ENCODE measurements at regions not wholly inside any gene's neighbourhood (a gene's known extent, or its start where the extent isn't known, plus 50 kb on each side); places are given as distances from the start of the nearest gene placed in this dataset.

- DNase-seq (ENCODE audit: low read depth), result no peak
- no peak overlapping the region for H3K4me3 ChIP-seq (replicated peaks; ENCODE audit: low read depth, low read length)
- no peak for TF ChIP-seq CTCF (IDR thresholded peaks at IDR 0.05; ENCODE audit: low read length, missing control alignments)
These were observed 530.2 kb downstream of the PTPRC start for GRCh38 chr1:199168888-199169585.

GRCh38 chr1:199170711-199171110 lies 531.9 kb downstream of the PTPRC start:
- no peak for TF ChIP-seq CTCF (IDR thresholded peaks at IDR 0.05; ENCODE audit: low read length, missing control alignments)
- H3K4me3 ChIP-seq (replicated peaks; ENCODE audit: low read depth, low read length), result no peak overlapping the region
- no peak for DNase-seq (ENCODE audit: low read depth)

- no peak for TF ChIP-seq CTCF (IDR thresholded peaks at IDR 0.05; ENCODE audit: low read length, missing control alignments)
- DNase-seq (ENCODE audit: low read depth), result no peak
These were observed 533.6 kb downstream of the PTPRC start for GRCh38 chr1:199172171-199173124.

GRCh38 chr1:199173356-199173755 lies 534.5 kb downstream of the PTPRC start:
- no peak overlapping the region for H3K4me3 ChIP-seq (replicated peaks; ENCODE audit: low read depth, low read length)
- DNase-seq (ENCODE audit: low read depth), result no peak
- no peak for TF ChIP-seq CTCF (IDR thresholded peaks at IDR 0.05; ENCODE audit: low read length, missing control alignments)

More at GRCh38 chr1:199172171-199173124, 533.6 kb downstream of the PTPRC start:
- H3K4me3 ChIP-seq (replicated peaks; ENCODE audit: low read depth, low read length), result no peak overlapping the region

GRCh38 chr1:199174336-199174735 lies 535.5 kb downstream of the PTPRC start:
- TF ChIP-seq CTCF (IDR thresholded peaks at IDR 0.05; ENCODE audit: low read length, missing control alignments), result no peak
- no peak for DNase-seq (ENCODE audit: low read depth)
- no peak overlapping the region for H3K4me3 ChIP-seq (replicated peaks; ENCODE audit: low read depth, low read length)

GRCh38 chr1:199176713-199177112 lies 537.9 kb downstream of the PTPRC start:
- DNase-seq (ENCODE audit: low read depth), result no peak
- H3K4me3 ChIP-seq (replicated peaks; ENCODE audit: low read depth, low read length), result no peak overlapping the region
- no peak for TF ChIP-seq CTCF (IDR thresholded peaks at IDR 0.05; ENCODE audit: low read length, missing control alignments)
